AG20443 (cell line): ENCODE measurements at regions not wholly inside any gene's neighbourhood (a gene's known extent, or its start where the extent isn't known, plus 50 kb on each side); places are given as distances from the start of the nearest gene placed in this dataset.
"Not testable (repeated sequence)": the region's sequence is repeated elsewhere in the genome, so short reads cannot be mapped to it uniquely, and the experiment has no call there.

Experiments used
- DNase-seq: peaks from one replicate; pipeline ENCODE4 v3.0.0; 2012; ENCODE audit warnings: low spot score, mixed read lengths

DNA sequence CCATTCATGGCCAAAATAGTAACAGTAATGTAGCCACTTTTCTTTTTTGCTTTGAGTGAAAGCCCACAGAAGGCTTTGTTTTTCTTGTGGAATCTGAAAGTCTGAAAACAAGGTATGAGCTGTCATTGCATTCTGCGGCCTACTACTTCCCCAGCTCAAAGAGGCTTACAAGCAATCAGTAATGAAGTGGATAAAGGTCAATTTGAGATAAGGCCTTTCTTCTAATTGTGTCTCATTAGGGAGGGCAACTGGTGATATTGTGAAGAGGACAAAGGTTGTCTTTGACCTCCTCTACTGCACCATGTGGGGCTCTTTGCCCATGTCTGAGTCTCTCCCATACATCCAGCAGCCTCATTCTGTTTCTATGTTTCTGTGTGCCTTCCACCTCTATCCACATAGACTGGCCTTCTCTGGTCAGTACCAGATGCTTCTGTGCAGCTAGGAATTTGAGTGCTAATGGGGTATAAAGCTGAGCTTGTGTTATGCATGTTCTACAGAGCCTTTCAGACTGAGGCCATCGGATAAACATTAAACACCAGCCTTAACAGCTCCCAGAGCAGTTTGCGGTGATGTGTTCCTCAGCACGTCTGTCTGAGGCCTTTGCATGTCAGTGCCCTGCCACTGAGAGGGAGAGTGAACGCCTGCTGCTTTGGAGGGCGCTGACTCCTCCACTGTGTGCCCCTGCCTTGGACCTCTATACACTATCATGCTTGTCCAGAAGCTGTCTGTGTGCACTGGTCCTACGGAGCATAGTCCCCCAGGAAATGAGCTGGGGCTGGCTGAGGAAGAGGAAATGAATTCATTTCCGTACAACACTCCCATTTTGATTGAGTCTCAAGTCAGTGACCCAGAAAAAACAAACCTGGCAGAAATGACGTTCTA is 80.2 kb downstream of the SH2D1A start:
- DNase-seq, result no peak

DNA sequence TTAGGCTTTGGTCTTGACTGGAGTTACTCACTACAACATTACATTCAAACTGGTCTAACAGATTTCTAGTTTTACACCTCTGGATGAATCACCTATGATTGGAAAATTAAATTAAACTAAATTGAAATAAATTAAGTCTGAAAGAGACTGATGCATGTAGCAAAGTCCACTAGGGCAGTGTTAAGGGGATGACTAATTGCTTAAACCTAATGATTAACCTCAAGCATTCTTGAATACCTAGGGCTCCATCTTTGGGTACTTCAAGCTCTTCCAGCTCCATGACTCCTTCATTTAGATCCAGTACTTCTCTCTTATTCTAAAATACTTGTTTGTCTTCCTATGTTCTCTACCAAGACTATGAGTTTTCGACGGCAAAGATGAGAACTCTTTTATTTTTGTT is 86.8 kb downstream of the SH2D1A start:
- no peak for DNase-seq

DNA sequence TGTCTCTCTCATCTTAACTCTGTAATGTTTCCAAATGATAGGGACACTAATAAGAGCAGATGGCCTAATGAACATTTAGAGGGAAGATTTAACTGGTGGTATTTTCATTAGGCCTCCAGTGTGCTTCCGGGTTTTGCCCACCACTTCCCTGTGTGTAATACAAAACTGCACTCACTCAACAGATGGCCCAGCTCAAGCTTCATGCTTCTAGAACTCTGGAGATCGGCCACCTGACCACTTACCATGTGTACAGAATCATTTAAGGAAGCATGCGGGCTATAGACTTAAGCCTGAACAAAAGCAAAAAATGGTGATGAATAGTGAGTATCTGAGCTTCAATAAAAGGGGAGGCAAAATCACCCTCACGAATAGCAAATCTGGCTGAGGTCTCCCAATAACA is 89.3 kb downstream of the SH2D1A start:
- no peak for DNase-seq

DNA sequence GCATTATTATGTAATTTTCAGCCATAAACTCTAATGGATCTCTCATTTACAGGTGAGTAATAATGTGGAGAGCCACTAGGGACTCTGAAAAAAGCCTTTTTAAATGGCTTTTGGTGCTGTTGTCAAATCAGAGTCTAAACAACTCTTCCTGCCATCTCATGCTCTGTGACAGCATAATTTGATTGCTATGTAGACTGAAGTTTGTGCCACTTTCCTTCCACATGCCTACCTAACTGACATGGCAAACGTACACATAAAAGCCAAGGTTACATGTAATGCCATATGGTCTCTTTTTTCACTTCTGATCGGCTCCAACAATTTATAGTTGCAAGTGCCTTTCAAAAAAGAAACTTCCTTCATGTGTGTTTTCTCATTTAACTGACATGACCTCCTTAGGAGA is 94.3 kb downstream of the SH2D1A start:
- no peak for DNase-seq

GRCh38 chrX:124441971-124442590 is 95.7 kb downstream of the SH2D1A start:
- no peak for DNase-seq

DNA sequence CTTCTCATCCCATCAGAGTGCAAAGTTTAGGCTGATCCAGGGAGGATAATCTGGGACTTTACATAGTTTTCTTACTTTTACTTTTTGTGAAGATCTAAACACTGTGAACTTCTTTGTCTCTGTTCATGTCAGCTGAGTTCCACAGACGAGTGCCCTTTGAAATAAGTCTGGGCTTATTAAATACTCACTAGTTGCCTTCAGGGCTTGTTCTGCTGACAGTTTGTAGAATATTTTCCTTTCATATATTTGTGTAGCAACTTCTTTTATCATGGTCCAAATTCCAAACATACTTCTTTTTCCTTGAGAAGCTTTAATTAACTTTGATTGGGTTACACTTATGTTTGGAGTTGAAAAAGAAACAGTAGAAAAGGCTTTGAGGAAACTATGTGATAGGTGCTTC is 109.6 kb downstream of the SH2D1A start:
- DNase-seq, result no peak

- not testable (repeated sequence) for DNase-seq
These were observed 113.5 kb downstream of the SH2D1A start for GRCh38 chrX:124459851-124460250.

DNA sequence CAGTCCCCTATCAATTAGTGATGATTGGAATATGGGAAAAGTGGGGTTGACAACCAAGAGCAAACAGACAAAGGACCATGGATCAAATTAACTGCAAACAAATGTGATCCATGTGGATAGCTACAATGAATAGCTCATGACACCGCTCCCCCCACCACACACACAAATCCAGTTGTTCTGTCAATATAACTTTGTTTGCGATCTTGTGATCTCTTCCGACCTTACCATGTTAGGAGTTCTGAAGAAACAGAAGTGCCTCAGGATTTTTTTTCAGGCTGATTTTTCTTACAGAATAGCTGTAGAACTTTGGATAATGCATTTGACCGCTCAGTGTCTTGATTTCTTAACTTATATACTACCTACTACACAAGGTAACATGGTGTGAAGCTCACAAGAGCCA is 116.6 kb downstream of the SH2D1A start:
- no peak for DNase-seq

GRCh38 chrX:124467202-124467601 is 120.8 kb downstream of the SH2D1A start:
- DNase-seq, result no peak

GRCh38 chrX:124475358-124475757 is 129.0 kb downstream of the SH2D1A start:
- no peak for DNase-seq

- DNase-seq, result no peak
These were observed 130.2 kb downstream of the SH2D1A start for GRCh38 chrX:124476562-124476961.

DNA sequence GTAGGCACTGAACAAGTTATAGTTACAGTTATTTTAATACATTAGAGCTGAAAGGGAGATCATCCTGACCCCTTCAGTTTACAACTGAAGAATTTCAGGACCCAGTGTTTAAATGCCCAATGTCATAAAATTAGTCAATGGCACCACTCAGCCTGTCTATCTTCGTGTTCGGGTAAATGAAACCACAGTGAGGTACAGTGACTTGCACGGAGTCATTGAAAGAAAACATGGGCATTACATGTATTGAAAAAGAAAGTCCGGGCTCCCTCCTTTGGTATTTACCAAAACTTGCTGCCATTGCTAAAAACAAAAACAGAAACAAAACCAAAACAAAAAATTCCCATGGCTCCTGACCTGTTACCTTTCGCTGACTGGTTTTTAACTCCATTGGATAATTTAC is 131.7 kb downstream of the SH2D1A start:
- no peak for DNase-seq

GRCh38 chrX:124488412-124489161 is 142.2 kb downstream of the SH2D1A start:
- no peak for DNase-seq

DNA sequence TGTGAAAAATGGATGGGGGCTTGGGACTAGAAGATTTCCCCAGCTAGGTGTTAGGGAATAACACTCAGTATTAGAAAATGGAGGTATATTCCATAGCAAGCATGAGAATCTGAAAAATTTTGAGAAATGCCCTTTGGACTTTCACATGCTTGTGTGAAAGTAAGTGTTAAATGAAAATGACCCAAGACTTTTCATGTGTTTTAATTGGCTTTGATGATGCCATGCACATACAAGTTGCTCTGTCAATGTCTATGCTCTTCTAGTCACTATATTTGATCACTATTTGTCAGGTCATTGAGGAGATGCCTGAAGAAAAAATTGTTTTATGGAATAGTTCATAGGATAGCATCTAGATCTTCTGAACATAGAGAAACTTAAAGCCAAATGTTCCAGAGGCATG is 147.6 kb downstream of the SH2D1A start:
- no peak for DNase-seq

DNA sequence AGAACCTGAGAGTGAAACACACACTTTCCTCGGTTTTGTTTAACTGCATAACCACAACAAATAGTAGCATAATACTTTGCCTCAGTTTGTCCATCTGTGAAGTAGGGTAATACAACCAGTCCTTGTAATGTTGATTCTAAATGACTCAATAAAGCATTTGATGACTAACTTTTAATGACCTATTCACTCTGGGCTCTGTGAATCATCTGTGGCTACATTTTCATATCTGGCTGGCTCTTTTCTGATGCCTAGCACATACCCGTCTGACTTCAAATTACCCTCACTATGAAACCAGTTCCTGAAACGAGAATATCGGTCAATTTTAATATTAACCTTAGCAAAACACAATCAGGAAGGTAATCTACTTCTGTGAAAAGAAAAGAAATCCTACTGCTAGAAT is 151.0 kb downstream of the SH2D1A start:
- no peak for DNase-seq

GRCh38 chrX:124501586-124501985 is 155.2 kb downstream of the SH2D1A start:
- DNase-seq, result no peak

GRCh38 chrX:124502166-124502565 is 155.8 kb downstream of the SH2D1A start:
- DNase-seq, result no peak

GRCh38 chrX:124502599-124502998 is 156.2 kb downstream of the SH2D1A start:
- DNase-seq, result no peak

DNA sequence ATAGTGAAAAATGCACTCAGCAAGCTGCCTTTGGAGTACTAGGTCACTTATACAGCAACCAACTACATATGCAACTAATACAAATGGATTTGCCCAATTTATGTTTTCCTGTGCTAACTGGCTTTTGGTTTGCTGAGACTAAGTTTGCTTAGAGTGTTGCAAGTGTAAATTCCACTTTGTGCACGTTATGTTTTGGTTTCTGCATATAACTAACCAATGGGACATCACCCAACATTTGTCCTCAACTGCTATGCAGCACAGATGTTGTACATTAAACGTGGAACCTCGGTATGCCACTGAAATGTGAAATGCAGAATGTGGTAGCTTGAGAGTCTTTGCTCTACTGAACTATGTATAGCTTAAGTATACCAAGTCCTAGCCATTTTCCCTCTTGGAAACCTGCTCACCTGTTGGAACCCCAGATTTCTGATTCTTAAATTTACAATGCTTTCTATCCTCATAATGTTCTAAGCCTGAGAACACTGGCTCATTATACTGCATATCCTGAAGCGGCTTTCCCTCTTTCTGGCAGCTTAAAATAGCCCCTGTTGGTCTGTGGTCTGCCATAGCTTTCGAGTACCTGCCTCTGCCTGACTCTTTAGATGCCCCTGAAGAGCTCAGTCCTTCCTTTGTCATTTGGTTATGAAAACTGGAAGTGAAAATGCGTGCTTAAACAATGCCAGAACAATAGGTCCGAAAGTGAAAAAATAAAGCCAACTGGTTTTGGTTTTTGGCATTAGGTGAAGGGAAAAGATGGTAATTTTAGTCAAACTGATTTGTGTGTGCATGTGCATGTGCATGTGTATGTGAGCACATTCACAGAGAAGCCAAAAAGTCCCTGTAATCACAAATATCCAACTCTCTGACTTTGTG is 158.0 kb downstream of the SH2D1A start:
- peak; percentile 9 for DNase-seq

DNA sequence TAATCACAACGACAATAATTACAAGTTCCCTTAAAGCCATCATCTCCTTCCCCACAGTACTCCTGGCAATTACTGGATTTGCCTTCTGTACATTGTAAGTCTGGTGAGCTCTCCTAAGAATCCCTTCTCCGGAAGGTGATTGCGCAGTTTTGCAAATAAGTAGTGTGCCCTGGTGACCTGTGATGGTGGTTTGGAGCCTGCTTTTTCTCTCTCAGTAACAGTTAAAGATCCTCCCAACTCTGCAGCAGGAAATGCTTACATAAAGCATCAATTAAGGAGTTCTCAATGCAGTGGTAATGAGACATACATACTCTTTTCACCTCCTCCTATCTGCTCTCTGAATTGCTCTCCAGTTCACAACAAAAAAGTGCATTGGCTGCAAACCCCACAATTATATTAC is 159.7 kb downstream of the SH2D1A start:
- no peak for DNase-seq

GRCh38 chrX:124507246-124507645 is 160.9 kb downstream of the SH2D1A start:
- DNase-seq, result peak; percentile 10

- peak; percentile 30 for DNase-seq
These were observed 172.5 kb downstream of the SH2D1A start for GRCh38 chrX:124518885-124519284.
